Gastrocnemius medialis (tissue), 4 donors: ENCODE measurements at regions not wholly inside any gene's neighbourhood (a gene's known extent, or its start where the extent isn't known, plus 50 kb on each side); places are given as distances from the start of the nearest gene placed in this dataset.

Source experiments
- ATAC-seq, 2 donors: fragments of 150-250 bp; one replicate each; pipeline ENCODE4 v1.9.1; 2016
- DNase-seq, 2 donors: peaks; one replicate each; pipeline ENCODE4 v3.0.0-alpha.2; 2019
- H3K27ac ChIP-seq, 4 donors: fragments of 200-600 bp; sonication (generic); 1 replicate in 1 of 4; 2 replicates in 3 of 4; pipeline ENCODE4 v1.5.1; 2016 to 2018; ENCODE audit warnings: mild to moderate bottlenecking in 2 of 4, moderate library complexity in 1 of 4
- H3K27me3 ChIP-seq, 3 donors: fragments of 200-600 bp; sonication (generic) in 2 of 3; 1 replicate in 1 of 3; 2 replicates in 2 of 3; pipeline versions ENCODE4 v1.5.1 to v1.6.0; 2016 to 2019; ENCODE audit warnings: mild to moderate bottlenecking in 1 of 3, moderate library complexity in 1 of 3
- H3K36me3 ChIP-seq, 2 donors: fragments of 200-600 bp; sonication (generic) in 1 of 2; one replicate each; pipeline ENCODE4 v1.5.1; 2017 to 2018
- H3K4me1 ChIP-seq, 2 donors: fragments of 200-600 bp; sonication (generic) in 1 of 2; one replicate each; pipeline ENCODE4 v1.5.1; 2016 to 2017; ENCODE audit warnings: mild to moderate bottlenecking in 2 of 2
- H3K4me3 ChIP-seq, 4 donors: fragments of 200-600 bp; sonication (generic) in 3 of 4; 1 replicate in 1 of 4; 2 replicates in 3 of 4; pipeline ENCODE4 v1.5.1; 2016 to 2019; ENCODE audit warnings: mild to moderate bottlenecking in 2 of 4
- H3K9me3 ChIP-seq, 3 donors: fragments of 200-600 bp; sonication (generic) in 2 of 3; 1 replicate in 1 of 3; 2 replicates in 2 of 3; pipeline ENCODE4 v1.5.1; 2016 to 2019
- CTCF ChIP-seq, 5 experiments: fragments of 450-650 bp in 3 of 5; fragments of 200-600 bp in 2 of 5; sonication (generic) in 2 of 5; IDR thresholded peaks in 4 of 5; conservative IDR thresholded peaks in 1 of 5; 1 replicate in 4 of 5; 2 replicates in 1 of 5; pipeline ENCODE4 v1.5.1; 2016 to 2019; ENCODE audit warnings: antibody characterized with exemption in 5 of 5, mild to moderate bottlenecking in 3 of 5, moderate library complexity in 3 of 5
- POLR2A ChIP-seq, 2 donors: fragments of 450-650 bp; IDR thresholded peaks; one replicate each; pipeline ENCODE4 v1.6.1; 2017; ENCODE audit warnings: antibody characterized with exemption in 2 of 2, mild to moderate bottlenecking in 2 of 2, moderate library complexity in 2 of 2
- in situ Hi-C, 4 donors: fragments of 200-750 bp; cut with MboI; loops; one replicate each; pipeline versions ENCODE4 v1.15.0 to v1.8.0; 2017; ENCODE audit warnings: low sequenced_read_pairs in 4 of 4
- intact Hi-C: fragments of 100-400 bp; cut with DNase I; formaldehyde crosslinking; loops from one replicate; pipeline ENCODE4 v1.15.1; 2023; ENCODE audit warnings: low total_unique reads

GRCh38 chr6:113570641-113571040 lies 286.5 kb upstream of the MARCKS start:
- ATAC-seq (no peak), DNase-seq (no peak)
- no peak overlapping the region for H3K27ac ChIP-seq
- TF ChIP-seq POLR2A (IDR thresholded peaks at IDR 0.05) (no peak), CTCF (IDR thresholded peaks at IDR 0.05 in 4 of 5, conservative IDR thresholded peaks at IDR 0.05 in 1 of 5) (no peak)
- H3K4me3 ChIP-seq: no peak overlapping the region
- H3K27me3 ChIP-seq: no peaks in the 10 kb centered on the region
- no peaks in the 10 kb centered on the region for H3K9me3 ChIP-seq
- in situ Hi-C loops (no loop called here), intact Hi-C loops (no loop called here)
- peaks cover 0 to 2% of the 10 kb centered on the region in 2 donors for H3K4me1 ChIP-seq
- H3K36me3 ChIP-seq: no peaks in the 10 kb centered on the region

- Histone ChIP-seq H3K27ac (no peak overlapping the region), H3K4me1 (no peaks in the 10 kb centered on the region), H3K9me3 (no peaks in the 10 kb centered on the region), H3K4me3 (no peak overlapping the region), H3K36me3 (no peaks in the 10 kb centered on the region), H3K27me3 (no peaks in the 10 kb centered on the region)
- DNase-seq (no peak), ATAC-seq (no peak)
- intact Hi-C loops (no loop called here), in situ Hi-C loops (no loop called here)
- no peak for TF ChIP-seq POLR2A (IDR thresholded peaks at IDR 0.05)
- no peak for TF ChIP-seq CTCF (IDR thresholded peaks at IDR 0.05 in 4 of 5, conservative IDR thresholded peaks at IDR 0.05 in 1 of 5)
Measured at GRCh38 chr6:113574147-113574546, 283.0 kb upstream of the MARCKS start.

- TF ChIP-seq POLR2A (IDR thresholded peaks at IDR 0.05) (no peak), CTCF (IDR thresholded peaks at IDR 0.05 in 4 of 5, conservative IDR thresholded peaks at IDR 0.05 in 1 of 5) (no peak)
- Histone ChIP-seq H3K27me3 (no peaks in the 10 kb centered on the region), H3K36me3 (no peaks in the 10 kb centered on the region), H3K4me1 (no peaks in the 10 kb centered on the region), H3K27ac (no peak overlapping the region), H3K4me3 (no peak overlapping the region), H3K9me3 (no peaks in the 10 kb centered on the region)
- DNase-seq (no peak), ATAC-seq (no peak)
- in situ Hi-C loops (no loop called here), intact Hi-C loops (no loop called here)
Measured at GRCh38 chr6:113576310-113576709, 280.8 kb upstream of the MARCKS start.

- in situ Hi-C loops: no loop called here
- ATAC-seq (no peak), DNase-seq (no peak)
- no peaks in the 10 kb centered on the region for H3K4me1 ChIP-seq
- no peaks in the 10 kb centered on the region for H3K36me3 ChIP-seq
- H3K27ac ChIP-seq: no peak overlapping the region
- H3K27me3 ChIP-seq: no peaks in the 10 kb centered on the region
- H3K9me3 ChIP-seq: no peaks in the 10 kb centered on the region
- no peak overlapping the region for H3K4me3 ChIP-seq
- intact Hi-C loops: no loop called here
- TF ChIP-seq POLR2A (IDR thresholded peaks at IDR 0.05) (no peak), CTCF (IDR thresholded peaks at IDR 0.05 in 4 of 5, conservative IDR thresholded peaks at IDR 0.05 in 1 of 5) (no peak)
Measured at GRCh38 chr6:113578691-113579090, 278.5 kb upstream of the MARCKS start.

- intact Hi-C loops: no loop called here
- in situ Hi-C loops: no loop called here
Measured at GRCh38 chr6:113584767-113585166, 272.4 kb upstream of the MARCKS start.

More at GRCh38 chr6:113584767-113585166, 272.4 kb upstream of the MARCKS start:
- no peaks in the 10 kb centered on the region for H3K9me3 ChIP-seq
- H3K4me3 ChIP-seq: no peak overlapping the region
- no peak overlapping the region for H3K27ac ChIP-seq
- no peaks in the 10 kb centered on the region for H3K4me1 ChIP-seq
- H3K36me3 ChIP-seq: no peaks in the 10 kb centered on the region
- TF ChIP-seq CTCF (IDR thresholded peaks at IDR 0.05 in 4 of 5, conservative IDR thresholded peaks at IDR 0.05 in 1 of 5): no peak
- no peak for TF ChIP-seq POLR2A (IDR thresholded peaks at IDR 0.05)
- DNase-seq (no peak), ATAC-seq (no peak)
- no peaks in the 10 kb centered on the region for H3K27me3 ChIP-seq
